NCI-H2107 treated with DMSO at 0.1 percent for 48 hours (cell line): ENCODE measurements at regions not wholly inside any gene's neighbourhood (a gene's known extent, or its start where the extent isn't known, plus 50 kb on each side); places are given as distances from the start of the nearest gene placed in this dataset.

Source experiments
- DNase-seq: peaks from one replicate; lab custom pipeline; 2025; ENCODE audit not compliant: unreplicated experiment; lab: John Stamatoyannopoulos, UW

- no peak for DNase-seq
These were observed 85.9 kb upstream of the NPVF start for GRCh38 chr7:25314094-25314730.

DNA sequence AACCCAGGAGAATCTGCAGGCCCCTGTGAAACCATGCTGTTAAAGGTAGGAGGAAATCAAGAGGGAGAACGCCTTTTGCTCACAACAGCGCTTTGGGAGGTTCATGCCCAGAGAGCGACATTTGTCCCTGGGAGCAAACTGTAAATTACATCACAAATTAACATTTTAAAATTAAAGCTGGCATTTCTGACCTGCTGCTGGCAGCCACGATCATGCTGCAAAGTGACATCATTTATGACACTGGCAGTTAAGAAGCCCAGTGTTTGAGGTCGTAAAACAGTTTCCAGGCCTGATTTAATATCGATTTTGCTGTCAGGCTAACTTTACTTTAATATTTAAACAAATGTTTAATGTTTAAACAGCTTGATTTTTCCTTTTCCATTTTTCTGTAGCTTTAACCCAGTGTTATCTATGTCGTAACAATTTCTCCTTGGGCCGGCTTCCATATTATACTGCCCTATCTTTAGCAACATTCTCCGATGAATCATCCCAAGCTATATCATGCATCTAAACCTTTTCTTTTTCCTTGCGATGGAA, 86.5 kb upstream of the NPVF start:
- no peak for DNase-seq

DNA sequence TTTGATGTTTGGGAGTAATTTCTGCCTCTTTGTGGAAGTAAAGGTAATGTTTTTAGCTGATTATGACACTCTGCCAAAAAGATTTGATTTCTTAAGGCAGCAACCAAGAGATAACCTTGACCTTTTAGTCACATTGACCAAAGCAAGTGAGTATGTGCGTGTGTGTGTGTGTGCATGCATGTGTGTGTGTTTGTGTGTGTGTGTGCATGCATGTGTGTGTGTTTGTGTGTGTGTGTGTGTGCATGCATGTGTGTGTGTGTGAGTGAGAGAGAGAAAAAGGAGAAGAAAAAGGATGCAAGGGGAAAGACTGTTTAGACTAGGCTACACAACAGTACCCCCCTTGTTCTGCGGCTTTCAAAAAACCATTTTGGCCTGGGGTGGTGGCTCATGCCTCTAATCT, 88.1 kb upstream of the NPVF start:
- DNase-seq, result no peak

DNA sequence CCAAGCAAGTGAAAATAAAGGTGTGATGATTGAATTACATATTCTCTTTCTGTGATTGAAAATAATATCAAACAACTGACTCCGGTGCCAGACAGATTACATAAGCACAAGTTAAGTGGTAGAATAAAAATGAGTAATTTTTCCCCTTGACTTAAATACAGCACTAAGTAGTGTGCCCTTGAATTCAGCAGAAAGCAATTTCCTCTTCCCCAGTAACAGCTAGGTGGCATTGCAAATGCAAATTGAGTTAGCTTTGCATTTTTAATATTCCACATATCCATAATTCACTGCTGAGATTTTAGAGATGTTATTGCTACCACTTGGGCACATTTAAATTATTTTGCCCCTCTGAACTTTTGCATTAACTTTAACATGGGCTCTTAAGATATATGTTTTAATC, 89.8 kb upstream of the NPVF start:
- DNase-seq, result no peak

GRCh38 chr7:25319707-25320106, 91.4 kb upstream of the NPVF start:
- DNase-seq, result no peak

GRCh38 chr7:25320791-25321190, 92.5 kb upstream of the NPVF start:
- DNase-seq, result no peak

GRCh38 chr7:25321424-25321823, 93.1 kb upstream of the NPVF start:
- DNase-seq, result no peak

DNA sequence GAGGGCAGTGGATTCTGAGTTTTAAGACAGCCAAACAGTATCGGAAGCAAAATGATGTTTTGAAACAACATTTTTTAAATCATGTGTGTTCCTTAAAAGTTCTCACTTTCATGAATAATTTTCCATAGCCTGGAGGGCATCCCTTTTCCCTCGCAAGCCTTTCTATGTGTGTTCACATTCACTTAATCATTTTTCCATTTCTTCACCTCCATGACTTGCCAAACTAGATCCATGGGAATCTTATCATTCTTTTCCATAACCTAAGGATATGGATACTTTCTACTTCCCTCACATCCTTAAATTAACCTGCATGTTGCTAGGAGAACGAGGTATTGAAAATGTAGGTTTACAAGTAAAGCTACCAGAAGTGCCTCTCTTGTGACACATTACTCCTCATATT, 94.2 kb upstream of the NPVF start:
- DNase-seq, result no peak

- no peak for DNase-seq
These were observed 97.0 kb upstream of the NPVF start for GRCh38 chr7:25325186-25325757.

- no peak for DNase-seq
These were observed 98.3 kb upstream of the NPVF start for GRCh38 chr7:25326501-25327156.

GRCh38 chr7:25329815-25330214, 101.5 kb upstream of the NPVF start:
- DNase-seq, result no peak

DNA sequence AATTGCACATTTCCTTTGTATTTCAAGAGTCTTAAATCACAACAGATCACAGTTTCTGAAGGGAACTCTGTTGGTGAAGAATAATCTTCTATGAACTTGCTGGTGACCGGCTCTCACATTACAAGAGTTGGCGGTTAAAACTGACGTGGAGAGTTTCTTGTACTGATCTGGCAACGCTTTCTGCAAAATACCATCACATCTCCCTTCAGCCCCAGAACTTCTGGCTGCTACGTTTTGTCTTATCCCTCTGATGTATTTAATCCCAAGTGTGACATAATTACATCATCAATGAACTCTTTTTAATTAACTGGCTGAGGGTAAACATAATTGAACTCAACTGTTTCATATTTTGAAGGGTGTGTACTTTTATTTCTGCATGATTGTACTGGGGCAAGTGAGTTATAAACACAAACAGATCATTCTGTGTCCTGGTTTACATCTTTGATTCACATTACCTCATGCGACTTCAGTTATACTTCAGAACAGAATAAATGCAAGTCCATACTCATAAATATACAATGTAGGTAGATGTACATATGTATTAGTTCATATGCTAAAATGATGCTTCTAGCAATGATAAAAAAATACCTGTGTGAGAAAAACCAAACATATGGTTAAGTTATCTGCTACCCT, 105.1 kb upstream of the NPVF start:
- no peak for DNase-seq

DNA sequence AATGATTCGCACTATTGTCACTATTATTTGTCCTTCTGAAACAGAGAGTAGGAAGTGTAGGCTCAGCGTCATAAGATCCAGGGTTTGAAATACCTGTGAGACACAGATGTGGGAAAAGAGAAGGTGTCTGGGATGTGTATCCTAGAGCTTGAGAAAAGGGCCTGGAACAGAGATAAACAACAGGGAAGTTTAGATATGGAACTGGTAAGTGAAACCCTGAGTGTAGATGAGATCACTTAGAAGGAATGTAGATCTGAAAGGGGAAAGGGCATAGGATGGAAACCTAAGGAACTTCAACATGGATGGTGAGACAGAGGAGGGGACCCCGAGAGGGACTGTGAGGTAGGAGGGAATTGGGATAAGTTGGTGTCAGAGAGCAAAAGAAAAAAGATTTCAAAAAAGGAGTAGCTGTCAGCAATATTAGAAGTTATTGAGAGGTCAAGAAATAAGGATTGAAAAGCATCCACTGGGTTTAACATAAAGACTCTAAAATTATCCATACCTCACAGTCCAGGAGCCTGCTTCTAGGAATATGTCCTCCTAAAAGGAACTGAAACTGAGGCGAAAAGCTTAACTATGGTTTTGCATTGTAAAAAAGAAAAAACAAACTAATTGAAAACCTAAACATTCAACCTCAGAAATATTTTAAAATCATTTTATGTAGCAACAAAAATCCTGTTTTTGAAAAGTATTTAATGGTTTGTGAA, 119.2 kb upstream of the NPVF start:
- DNase-seq, result no peak

DNA sequence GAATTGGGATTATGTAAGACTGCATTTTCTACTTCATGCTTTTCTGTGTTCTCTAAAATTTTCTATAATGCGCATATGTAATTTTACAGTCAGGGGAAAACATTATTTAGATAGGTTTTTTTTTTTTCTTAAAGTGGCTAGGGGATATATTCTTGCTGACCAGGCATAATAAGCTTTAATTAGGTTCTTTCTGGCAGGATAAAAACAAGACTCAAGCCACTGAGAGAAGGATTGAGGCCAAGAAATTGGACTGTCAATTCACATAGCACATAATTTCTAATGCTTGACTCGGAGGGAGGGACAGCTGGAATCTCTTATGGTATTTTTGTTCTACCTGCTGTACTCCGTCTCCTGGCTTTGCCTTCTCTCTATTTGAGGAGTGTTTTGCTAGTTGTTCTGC, 119.8 kb upstream of the NPVF start:
- no peak for DNase-seq

- DNase-seq, result no peak
These were observed 121.2 kb upstream of the NPVF start for GRCh38 chr7:25349283-25350017.

DNA sequence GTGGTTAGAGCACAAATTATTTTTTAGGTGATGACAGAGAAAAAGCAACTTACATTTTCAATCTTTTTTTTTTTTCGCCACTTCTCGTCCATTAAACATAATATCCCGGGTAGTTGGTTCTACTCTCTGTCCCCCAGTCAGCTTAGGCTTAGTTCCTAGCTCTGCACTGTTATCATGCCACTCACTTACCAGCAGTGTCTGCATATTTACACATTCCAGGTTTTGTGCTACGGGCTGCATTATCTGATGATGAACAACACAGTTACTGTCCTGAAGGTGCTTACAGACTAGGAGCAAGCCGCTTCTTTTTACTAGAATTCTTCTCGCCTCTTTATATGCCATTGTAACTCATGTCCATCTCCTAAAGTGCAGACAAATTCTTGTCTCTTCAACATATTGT, 121.8 kb upstream of the NPVF start:
- no peak for DNase-seq

GRCh38 chr7:25351761-25352160, 123.5 kb upstream of the NPVF start:
- DNase-seq, result no peak

DNA sequence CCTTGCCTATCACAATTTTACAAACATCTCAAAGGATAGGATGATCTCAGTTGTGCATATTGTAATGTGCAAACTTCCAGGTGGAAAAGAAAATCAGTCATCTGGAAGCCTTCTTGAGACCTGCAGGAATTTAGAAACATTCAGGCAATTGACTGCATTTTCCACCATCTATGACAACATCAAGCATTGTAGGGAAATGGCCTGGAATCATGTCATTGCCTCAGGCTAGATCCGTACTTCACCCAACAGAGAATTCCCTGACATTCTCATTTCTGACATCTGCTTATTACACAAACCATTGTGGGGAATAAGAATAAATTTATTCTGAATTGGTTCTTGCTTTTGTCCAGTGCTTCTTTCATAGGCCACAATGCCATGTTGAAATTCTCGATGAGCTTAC, 124.9 kb upstream of the NPVF start:
- DNase-seq, result no peak

- no peak for DNase-seq
These were observed 125.4 kb upstream of the NPVF start for GRCh38 chr7:25353732-25354131.

- DNase-seq, result no peak
These were observed 128.4 kb upstream of the NPVF start for GRCh38 chr7:25356534-25357151.
